ENCODE measurements at regions not wholly inside any gene's neighbourhood (a gene's known extent, or its start where the extent isn't known, plus 50 kb on each side); places are given as distances from the start of the nearest gene placed in this dataset.

DNA sequence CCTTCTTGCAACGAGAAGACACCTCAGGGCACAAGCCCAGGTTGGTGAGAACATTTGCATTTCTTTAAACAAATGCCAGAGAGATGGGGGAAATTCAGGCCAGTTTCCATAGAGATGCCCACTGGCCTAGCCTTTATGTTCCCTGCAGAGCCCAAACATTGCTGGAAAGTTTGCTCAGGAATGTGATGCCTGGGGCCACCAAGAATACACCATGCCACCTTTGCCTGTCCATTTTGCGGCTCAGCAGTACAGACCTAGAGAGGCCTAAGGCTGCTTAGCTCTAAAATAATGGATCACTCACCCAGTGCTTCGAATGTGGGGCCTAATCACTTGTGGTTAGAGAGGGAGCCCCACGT, 210.0 kb downstream of the RPLP1 start:
- TF ChIP-seq, protein P1, sequence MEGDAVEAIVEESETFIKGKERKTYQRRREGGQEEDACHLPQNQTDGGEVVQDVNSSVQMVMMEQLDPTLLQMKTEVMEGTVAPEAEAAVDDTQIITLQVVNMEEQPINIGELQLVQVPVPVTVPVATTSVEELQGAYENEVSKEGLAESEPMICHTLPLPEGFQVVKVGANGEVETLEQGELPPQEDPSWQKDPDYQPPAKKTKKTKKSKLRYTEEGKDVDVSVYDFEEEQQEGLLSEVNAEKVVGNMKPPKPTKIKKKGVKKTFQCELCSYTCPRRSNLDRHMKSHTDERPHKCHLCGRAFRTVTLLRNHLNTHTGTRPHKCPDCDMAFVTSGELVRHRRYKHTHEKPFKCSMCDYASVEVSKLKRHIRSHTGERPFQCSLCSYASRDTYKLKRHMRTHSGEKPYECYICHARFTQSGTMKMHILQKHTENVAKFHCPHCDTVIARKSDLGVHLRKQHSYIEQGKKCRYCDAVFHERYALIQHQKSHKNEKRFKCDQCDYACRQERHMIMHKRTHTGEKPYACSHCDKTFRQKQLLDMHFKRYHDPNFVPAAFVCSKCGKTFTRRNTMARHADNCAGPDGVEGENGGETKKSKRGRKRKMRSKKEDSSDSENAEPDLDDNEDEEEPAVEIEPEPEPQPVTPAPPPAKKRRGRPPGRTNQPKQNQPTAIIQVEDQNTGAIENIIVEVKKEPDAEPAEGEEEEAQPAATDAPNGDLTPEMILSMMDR (conservative IDR thresholded peaks at IDR 0.05; ENCODE audit: low read length), result no peak
- no peak for TF ChIP-seq EZH2phosphoT487 (IDR thresholded peaks at IDR 0.05; ENCODE audit: borderline replicate concordance, low read depth, low read length)
